Fibroblast of pulmonary artery (primary cell): ENCODE measurements at regions not wholly inside any gene's neighbourhood (a gene's known extent, or its start where the extent isn't known, plus 50 kb on each side); places are given as distances from the start of the nearest gene placed in this dataset.

Source experiments
- DNase-seq: peaks from one replicate; pipeline ENCODE4 v3.0.0-alpha.2; 2010; ENCODE audit warnings: low read depth
- H3K4me3 ChIP-seq: replicated peaks from 2 replicates; pipeline ENCODE4 v1.5.1; 2011; ENCODE audit warnings: low read depth, mild to moderate bottlenecking, control low read depth, low read length, moderate library complexity
- TF ChIP-seq, protein P1 (sequence below): IDR thresholded peaks from 2 replicates; pipeline ENCODE4 v1.5.1; 2011; ENCODE audit warnings: mild to moderate bottlenecking, control low read depth, low read length, inconsistent platforms; ENCODE audit errors: missing control alignments

DNA sequence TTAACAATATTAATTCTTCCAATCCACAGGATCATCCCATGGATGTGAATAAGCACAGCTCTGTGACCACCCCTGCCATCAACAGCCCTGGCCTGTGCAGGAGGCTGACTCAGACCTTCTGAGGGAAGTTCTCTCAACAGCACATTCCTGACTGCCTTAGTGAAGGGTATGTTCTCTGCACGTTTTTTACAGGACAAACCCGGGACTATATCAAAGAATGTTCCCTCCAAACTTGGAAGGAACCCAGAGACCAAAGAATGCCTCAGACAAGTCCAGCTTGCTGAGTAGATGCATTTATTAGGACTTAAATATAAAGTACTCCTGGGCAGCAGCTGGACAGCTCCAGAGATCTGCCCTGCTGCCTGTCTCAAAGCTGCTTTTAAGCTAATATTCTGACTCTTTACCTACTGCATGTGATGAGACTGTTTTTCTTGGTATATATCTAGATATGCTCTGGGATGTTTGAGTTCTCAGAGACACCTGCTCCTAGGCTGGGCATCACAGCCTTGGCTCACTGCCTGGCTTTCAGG, 1127.8 kb upstream of the PRKX start:
- TF ChIP-seq, protein P1, sequence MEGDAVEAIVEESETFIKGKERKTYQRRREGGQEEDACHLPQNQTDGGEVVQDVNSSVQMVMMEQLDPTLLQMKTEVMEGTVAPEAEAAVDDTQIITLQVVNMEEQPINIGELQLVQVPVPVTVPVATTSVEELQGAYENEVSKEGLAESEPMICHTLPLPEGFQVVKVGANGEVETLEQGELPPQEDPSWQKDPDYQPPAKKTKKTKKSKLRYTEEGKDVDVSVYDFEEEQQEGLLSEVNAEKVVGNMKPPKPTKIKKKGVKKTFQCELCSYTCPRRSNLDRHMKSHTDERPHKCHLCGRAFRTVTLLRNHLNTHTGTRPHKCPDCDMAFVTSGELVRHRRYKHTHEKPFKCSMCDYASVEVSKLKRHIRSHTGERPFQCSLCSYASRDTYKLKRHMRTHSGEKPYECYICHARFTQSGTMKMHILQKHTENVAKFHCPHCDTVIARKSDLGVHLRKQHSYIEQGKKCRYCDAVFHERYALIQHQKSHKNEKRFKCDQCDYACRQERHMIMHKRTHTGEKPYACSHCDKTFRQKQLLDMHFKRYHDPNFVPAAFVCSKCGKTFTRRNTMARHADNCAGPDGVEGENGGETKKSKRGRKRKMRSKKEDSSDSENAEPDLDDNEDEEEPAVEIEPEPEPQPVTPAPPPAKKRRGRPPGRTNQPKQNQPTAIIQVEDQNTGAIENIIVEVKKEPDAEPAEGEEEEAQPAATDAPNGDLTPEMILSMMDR, result no peak

DNA sequence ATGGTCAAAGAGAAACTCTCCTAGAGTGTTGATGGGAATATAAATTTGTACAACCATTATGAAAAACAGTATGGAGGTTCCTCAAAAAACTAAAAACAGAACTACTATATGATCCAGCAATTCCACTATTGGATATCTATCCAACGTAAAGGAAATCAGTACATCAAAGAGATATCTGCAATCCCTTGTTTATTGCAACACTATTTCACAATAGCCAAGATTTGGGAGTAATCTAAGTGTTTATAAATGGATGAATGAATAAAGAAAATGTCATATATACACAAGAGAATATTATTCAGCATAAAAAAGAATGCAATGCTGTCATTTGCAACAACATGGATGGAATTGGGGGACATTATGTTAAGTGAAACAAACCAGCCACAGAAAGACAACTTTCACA, 1118.1 kb upstream of the PRKX start:
- TF ChIP-seq, protein P1, result no peak
- no peak overlapping the region for H3K4me3 ChIP-seq
- DNase-seq, result no peak

More for the DNA sequence above, 1127.8 kb upstream of the PRKX start:
- H3K4me3 ChIP-seq, result no peak overlapping the region
- no peak for DNase-seq

DNA sequence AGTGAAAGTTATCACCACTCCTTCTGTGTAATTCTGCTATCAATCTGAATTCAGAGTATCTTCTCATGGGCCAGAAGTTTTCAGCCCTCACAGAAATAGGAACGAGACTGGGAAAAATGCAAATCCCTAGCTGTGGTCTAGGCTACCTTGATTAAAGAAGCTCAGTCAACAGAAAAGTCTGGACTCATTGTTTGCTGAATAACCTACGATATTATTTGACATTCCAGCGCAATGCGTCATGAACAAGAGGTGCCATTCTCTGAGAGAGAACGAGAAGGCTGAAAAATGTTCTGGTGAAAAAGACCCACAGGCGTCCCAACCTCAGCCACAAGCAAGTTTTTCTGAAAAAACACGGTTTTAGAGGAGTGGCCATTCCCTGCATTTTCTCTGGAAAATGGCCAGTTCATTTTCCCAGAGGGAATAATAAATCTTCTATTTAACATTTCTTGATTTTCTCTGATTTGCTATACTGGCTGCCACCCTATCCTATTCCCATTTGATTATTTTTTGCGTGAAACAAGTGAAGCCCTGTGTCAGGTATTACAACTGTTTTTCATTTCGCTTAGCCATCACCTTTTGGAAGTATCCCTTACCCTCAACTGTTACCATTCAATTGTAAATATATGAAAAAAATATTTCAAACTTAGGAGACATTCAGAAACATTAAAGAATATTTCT, 1117.6 kb upstream of the PRKX start:
- no peak overlapping the region for H3K4me3 ChIP-seq
- DNase-seq, result no peak
- TF ChIP-seq, protein P1, result no peak

DNA sequence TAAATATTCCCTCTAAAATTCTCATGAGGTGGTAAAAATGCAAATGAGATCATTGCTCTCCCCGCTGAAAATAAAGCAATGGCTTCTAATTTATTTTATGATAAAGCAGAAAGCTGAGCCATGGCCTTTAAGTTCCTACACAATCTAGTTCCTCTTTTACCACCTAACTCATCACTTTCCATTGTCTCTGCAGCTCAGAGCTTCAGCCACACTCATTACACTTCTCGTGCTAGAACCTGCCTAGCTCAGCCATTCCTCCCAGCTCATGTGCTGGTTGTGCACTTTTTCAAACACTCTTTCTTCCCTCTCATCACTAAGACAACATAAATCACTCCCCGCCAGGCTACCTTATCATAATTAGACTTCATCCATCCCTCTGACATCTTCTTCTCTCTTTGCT, 1112.1 kb upstream of the PRKX start:
- no peak for DNase-seq
- no peak overlapping the region for H3K4me3 ChIP-seq
- TF ChIP-seq, protein P1, result no peak

DNA sequence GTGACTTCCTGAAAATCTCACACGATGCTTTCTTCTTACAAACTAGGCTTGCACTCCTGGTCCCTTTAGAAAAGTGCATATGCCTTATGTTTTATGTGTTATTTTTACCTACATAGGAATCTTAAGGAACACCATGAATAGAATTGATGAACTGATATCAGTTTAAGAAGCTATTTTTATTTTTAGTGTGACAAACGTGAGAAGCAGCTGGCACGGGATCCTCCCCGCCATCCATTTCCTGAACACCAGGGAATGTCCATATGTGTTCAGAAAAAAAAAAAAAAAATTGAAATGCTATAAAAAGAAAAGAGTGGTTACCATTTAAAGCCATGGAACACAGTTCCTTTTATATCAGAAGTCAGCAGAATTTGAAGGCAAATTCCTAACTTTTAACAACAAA, 1096.1 kb upstream of the PRKX start:
- H3K4me3 ChIP-seq, result no peak overlapping the region
- TF ChIP-seq, protein P1, result no peak
- no peak for DNase-seq

DNA sequence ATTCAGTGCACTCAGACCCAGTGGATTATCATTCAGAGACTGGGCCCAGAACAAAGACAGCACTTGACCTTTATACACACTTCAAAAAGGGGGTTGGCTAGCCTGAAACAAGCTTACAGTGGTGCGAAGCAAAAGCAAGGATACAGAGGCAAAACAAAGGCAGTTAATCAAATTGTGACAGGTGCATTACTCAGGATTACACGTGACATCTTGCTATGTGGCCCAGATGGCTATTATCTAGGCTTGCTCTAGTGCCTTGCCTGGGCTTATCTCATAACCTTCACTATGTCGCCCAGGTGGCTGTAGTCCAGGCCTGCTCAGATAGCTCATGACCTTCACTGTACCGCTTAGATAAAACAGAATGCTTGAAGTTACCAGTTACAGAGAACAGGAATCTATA, 1092.1 kb upstream of the PRKX start:
- DNase-seq, result no peak
- TF ChIP-seq, protein P1, result no peak
- H3K4me3 ChIP-seq, result no peak overlapping the region

DNA sequence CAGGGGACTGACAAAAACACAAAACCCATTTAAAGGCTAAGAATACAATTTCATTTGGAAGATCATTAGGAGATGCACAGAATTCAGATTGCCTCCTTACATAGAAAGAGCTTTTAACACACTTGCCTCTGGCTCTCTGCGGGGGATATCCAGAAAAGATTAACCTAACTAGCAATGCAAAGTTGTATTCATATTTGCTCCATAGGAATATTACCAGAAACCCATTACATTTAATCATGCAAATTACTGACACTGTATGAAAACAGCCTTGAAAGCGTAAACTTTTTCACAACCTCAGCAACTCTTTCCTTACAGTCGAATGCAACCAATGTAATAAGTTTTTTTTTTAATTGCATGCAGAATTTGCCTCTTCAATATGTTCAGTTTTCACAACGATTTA, 1087.3 kb upstream of the PRKX start:
- DNase-seq, result no peak
- no peak overlapping the region for H3K4me3 ChIP-seq
- TF ChIP-seq, protein P1, result no peak
